SK-N-SH (cell line): ENCODE measurements at regions not wholly inside any gene's neighbourhood (a gene's known extent, or its start where the extent isn't known, plus 50 kb on each side); places are given as distances from the start of the nearest gene placed in this dataset.

Experiments
- EZH2phosphoT487 ChIP-seq: fragments of 200-600 bp; sonication (generic); IDR thresholded peaks from 2 replicates; pipeline ENCODE4 v1.6.1; 2017; ENCODE audit warnings: low read depth, mixed run types, mild to moderate bottlenecking, antibody characterized with exemption, moderate library complexity, borderline replicate concordance
- FOSL2 ChIP-seq: IDR thresholded peaks from 2 replicates; pipeline ENCODE4 v1.4.0; 2012; ENCODE audit warnings: low read depth, mild to moderate bottlenecking, moderate library complexity, borderline replicate concordance
- RCOR1 ChIP-seq: fragments of 150-350 bp; IDR thresholded peaks from 2 replicates; pipeline ENCODE4 v1.6.1; 2017; ENCODE audit warnings: antibody characterized with exemption, low read length
- RFX5 ChIP-seq: IDR thresholded peaks from 2 replicates; pipeline ENCODE4 v1.6.1; 2012; ENCODE audit warnings: mild to moderate bottlenecking, improper control_type of control experiment, low read length
- SMC3 ChIP-seq: IDR thresholded peaks from 2 replicates; pipeline ENCODE4 v1.6.1; 2012; ENCODE audit warnings: low read depth, low read length, improper control_type of control experiment
- TF ChIP-seq, protein P1 (sequence below): fragments of 200-600 bp; sonication (generic); IDR thresholded peaks from 2 replicates; pipeline ENCODE4 v1.6.1; 2017; ENCODE audit warnings: antibody characterized with exemption, mild to moderate bottlenecking, moderate library complexity

DNA sequence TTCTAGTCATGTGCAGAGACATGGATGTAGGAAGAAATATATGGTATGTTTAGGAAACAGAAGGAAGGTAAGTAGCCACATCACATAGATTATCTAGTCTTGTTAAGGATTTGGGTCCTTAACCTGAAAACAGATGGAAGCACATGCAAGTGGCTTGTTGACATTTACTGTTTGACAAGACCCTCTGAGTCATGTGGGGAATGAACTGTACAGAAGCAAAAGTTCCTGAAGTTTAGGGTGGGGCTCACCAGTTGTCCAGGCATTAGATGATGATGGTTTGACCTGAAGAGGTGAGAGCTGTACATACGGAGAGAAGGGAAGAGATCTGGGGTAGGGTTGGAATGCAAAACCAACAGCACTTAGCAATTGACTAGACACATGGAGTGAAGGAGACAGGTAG, 281.1 kb upstream of the GRIP1 start:
- TF ChIP-seq, protein P1, sequence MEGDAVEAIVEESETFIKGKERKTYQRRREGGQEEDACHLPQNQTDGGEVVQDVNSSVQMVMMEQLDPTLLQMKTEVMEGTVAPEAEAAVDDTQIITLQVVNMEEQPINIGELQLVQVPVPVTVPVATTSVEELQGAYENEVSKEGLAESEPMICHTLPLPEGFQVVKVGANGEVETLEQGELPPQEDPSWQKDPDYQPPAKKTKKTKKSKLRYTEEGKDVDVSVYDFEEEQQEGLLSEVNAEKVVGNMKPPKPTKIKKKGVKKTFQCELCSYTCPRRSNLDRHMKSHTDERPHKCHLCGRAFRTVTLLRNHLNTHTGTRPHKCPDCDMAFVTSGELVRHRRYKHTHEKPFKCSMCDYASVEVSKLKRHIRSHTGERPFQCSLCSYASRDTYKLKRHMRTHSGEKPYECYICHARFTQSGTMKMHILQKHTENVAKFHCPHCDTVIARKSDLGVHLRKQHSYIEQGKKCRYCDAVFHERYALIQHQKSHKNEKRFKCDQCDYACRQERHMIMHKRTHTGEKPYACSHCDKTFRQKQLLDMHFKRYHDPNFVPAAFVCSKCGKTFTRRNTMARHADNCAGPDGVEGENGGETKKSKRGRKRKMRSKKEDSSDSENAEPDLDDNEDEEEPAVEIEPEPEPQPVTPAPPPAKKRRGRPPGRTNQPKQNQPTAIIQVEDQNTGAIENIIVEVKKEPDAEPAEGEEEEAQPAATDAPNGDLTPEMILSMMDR, result no peak
- no peak for TF ChIP-seq RCOR1
- TF ChIP-seq RFX5, result no peak
- no peak for TF ChIP-seq EZH2phosphoT487
- no peak for TF ChIP-seq FOSL2
- TF ChIP-seq SMC3, result no peak
